Left lung (tissue), 4 donors: ENCODE measurements at regions not wholly inside any gene's neighbourhood (a gene's known extent, or its start where the extent isn't known, plus 50 kb on each side); places are given as distances from the start of the nearest gene placed in this dataset.

ENCODE experiments used
- ATAC-seq: fragments of 200-7000 bp; cut with Tn5 transposase; one replicate; pipeline ENCODE4 v1.9.1; 2020; ENCODE audit warnings: moderate library complexity
- DNase-seq, 4 donors: peaks; one replicate each; pipeline ENCODE4 v3.0.0-alpha.2; 2013 to 2020
- H3K27ac ChIP-seq, 2 donors: fragments of 200-600 bp; sonication (generic) in 1 of 2; one replicate each; pipeline versions ENCODE4 v1.5.0 to v1.8.0; 2020 to 2021
- H3K27me3 ChIP-seq, 2 donors: fragments of 200-600 bp; sonication (generic) in 1 of 2; one replicate each; pipeline versions ENCODE4 v1.5.0 to v1.8.0; 2020 to 2021
- H3K36me3 ChIP-seq, 2 donors: fragments of 200-600 bp; sonication (generic) in 1 of 2; one replicate each; pipeline versions ENCODE4 v1.5.0 to v1.8.0; 2020 to 2021
- H3K4me1 ChIP-seq, 2 donors: fragments of 200-600 bp; one replicate each; pipeline ENCODE4 v1.8.0; 2021
- H3K4me3 ChIP-seq, 2 donors: fragments of 200-600 bp; sonication (generic) in 1 of 2; one replicate each; pipeline versions ENCODE4 v1.5.0 to v1.8.0; 2020 to 2021; ENCODE audit warnings: mild to moderate bottlenecking in 1 of 2
- H3K9me3 ChIP-seq, 2 donors: fragments of 200-600 bp; sonication (generic) in 1 of 2; one replicate each; pipeline versions ENCODE4 v1.5.0 to v1.8.0; 2020 to 2021
- intact Hi-C, 2 donors: fragments of 100-400 bp; cut with DNase I; formaldehyde crosslinking; loops; one replicate each; pipeline versions ENCODE4 v1.11.2 to v1.14.2; 2022
- TF ChIP-seq, protein P1 (sequence below), 2 donors: fragments of 200-600 bp; sonication (generic) in 1 of 2; IDR thresholded peaks; one replicate each; pipeline versions ENCODE4 v1.5.0 to v1.8.0; 2021; ENCODE audit warnings: antibody characterized with exemption in 2 of 2
- donor health status: DM: no; HTN: yes; CAD: no.
- donor health status: DM: no; HTN: no; CAD: no.

DNA sequence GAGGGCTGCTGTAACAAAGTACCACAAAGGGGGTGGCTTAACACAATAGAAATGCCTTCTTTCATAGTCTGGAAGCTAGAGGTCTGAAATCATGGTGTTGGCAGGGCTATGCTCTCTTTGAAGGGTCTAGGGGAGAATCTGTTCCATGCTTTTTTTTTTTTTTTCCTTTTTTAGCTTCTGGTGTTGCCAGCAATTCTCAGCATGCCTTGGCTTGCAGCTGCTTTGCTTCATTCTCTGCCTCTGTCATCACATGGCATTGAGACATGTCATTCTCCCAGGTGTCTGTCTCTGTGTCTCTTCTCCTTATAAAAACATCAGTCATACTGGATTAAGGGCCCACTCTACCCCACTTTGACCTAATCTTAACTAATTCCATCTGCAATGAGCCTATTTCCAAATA is 78.6 kb upstream of the BOD1L1 start:
- no peak for ATAC-seq
- TF ChIP-seq, protein P1, sequence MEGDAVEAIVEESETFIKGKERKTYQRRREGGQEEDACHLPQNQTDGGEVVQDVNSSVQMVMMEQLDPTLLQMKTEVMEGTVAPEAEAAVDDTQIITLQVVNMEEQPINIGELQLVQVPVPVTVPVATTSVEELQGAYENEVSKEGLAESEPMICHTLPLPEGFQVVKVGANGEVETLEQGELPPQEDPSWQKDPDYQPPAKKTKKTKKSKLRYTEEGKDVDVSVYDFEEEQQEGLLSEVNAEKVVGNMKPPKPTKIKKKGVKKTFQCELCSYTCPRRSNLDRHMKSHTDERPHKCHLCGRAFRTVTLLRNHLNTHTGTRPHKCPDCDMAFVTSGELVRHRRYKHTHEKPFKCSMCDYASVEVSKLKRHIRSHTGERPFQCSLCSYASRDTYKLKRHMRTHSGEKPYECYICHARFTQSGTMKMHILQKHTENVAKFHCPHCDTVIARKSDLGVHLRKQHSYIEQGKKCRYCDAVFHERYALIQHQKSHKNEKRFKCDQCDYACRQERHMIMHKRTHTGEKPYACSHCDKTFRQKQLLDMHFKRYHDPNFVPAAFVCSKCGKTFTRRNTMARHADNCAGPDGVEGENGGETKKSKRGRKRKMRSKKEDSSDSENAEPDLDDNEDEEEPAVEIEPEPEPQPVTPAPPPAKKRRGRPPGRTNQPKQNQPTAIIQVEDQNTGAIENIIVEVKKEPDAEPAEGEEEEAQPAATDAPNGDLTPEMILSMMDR (IDR thresholded peaks at IDR 0.05), result no peak
- no peak for DNase-seq
- H3K4me1 ChIP-seq, result no peaks in the 10 kb centered on the region
- H3K36me3 ChIP-seq, result no peaks in the 10 kb centered on the region
- H3K9me3 ChIP-seq, result no peaks in the 10 kb centered on the region
- H3K27me3 ChIP-seq, result no peaks in the 10 kb centered on the region
- H3K4me3 ChIP-seq, result no peak overlapping the region
- no peak overlapping the region for H3K27ac ChIP-seq
- intact Hi-C loops, result no loop called here

DNA sequence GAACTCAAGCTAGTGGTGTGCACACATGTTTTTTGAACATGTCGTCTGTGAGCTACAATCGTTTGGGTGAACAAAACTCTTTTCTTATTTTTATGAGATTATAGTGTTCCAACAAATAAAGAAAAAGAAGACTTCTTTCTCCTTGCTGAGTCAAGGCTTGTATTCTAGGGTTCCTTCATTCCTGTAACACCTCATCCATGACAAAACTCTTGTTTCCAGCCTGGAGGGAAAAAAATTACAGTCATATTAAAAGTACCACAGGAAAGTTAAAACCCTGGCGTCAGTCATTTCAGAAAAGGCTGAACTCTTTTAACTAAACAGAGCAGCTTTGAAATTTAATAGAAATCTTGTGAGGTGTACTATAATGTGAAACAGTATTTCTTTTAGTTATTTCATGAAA is 79.2 kb upstream of the BOD1L1 start:
- no peak for ATAC-seq
- H3K4me3 ChIP-seq, result no peak overlapping the region
- H3K9me3 ChIP-seq, result no peaks in the 10 kb centered on the region
- intact Hi-C loops, result no loop called here
- TF ChIP-seq, protein P1 (IDR thresholded peaks at IDR 0.05), result no peak
- no peak for DNase-seq
- H3K4me1 ChIP-seq, result no peaks in the 10 kb centered on the region
- H3K36me3 ChIP-seq, result no peaks in the 10 kb centered on the region
- no peaks in the 10 kb centered on the region for H3K27me3 ChIP-seq
- H3K27ac ChIP-seq, result no peak overlapping the region

DNA sequence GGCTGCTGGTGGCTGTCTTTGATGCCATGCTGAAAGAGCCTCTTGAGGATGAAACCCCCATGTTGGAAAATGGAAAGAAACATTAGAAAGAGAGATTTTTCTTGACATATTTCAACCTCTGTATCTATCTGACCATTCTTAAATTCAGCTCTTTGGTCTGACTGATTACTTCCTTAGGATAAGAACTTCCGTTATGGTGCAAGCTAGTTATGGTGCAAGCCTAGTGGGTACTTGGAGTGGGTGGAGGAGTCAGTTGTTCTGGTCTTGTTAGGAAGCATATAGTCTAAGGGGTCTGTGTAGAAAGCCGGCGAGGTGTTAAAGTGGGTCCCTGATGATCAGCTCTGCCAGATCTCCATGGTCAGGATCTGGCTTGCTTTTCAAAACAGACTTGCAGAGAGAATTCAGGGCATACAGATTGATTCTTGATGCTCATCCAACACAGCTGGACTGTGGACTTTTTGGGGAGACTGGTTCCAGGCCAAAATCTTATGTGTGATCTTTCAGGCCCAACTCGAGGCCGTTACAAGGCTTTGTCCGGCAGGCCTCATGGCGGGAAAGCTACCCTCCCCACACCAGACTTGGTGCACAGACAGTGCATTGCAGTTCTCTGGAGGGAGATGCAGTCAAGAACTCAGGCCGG is 82.8 kb upstream of the BOD1L1 start:
- H3K36me3 ChIP-seq, result no peaks in the 10 kb centered on the region
- DNase-seq (no peak), ATAC-seq (no peak)
- TF ChIP-seq, protein P1 (IDR thresholded peaks at IDR 0.05), result no peak
- no peaks in the 10 kb centered on the region for H3K9me3 ChIP-seq
- intact Hi-C loops, result no loop called here
- no peak overlapping the region for H3K27ac ChIP-seq
- H3K4me3 ChIP-seq, result no peak overlapping the region
- no peaks in the 10 kb centered on the region for H3K27me3 ChIP-seq
- H3K4me1 ChIP-seq, result no peaks in the 10 kb centered on the region

DNA sequence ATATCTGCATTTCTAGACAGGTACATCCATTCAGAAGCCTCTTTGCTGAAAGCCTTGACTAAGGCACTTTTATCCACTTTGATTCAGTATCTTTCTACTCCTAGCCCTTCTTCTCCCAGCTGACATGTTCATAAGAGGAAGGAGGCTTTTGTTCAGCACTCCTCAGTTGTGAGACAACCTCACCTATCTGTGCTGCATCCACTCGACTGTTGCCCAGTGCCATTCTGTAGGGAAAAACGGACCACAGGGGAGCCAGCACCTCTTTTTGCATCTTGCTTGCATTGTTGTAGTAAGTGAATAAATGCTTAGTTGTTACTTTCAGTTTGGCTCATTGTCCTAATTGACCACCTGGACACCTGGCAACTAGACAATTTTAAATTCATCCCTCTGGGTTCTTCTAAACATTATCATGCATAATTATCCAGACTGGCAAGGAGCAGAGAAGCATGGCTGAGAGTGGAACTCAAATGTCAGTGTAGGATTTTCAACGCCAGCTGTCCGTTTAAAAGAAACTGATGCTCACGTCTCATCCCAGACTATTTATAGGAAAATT is 83.8 kb upstream of the BOD1L1 start:
- TF ChIP-seq, protein P1 (IDR thresholded peaks at IDR 0.05), result no peak
- ATAC-seq (no peak), DNase-seq (no peak)
- H3K4me1 ChIP-seq, result no peaks in the 10 kb centered on the region
- H3K9me3 ChIP-seq, result no peaks in the 10 kb centered on the region
- H3K27me3 ChIP-seq, result no peaks in the 10 kb centered on the region
- intact Hi-C loops, result no loop called here
- H3K4me3 ChIP-seq, result no peak overlapping the region
- no peak overlapping the region for H3K27ac ChIP-seq
- no peaks in the 10 kb centered on the region for H3K36me3 ChIP-seq

DNA sequence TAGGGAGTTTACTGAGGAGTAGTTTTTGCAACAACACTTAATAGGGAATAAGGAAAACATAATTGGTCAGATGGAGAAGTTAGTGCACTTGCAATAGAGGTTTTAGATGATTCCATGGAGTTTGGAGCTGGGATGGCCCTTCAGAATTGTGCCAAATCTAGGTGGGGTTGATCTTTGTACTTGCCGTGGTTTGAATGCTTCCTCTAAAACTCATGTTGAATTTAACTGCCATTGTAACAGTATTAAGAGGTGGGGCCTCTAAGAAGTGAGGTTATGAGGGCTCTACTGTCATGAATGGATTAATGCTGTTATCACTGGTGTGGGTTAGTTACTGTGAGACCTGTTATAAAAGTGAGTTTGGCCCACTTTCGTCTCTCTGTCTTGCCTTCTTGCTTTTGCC is 94.4 kb upstream of the BOD1L1 start:
- H3K36me3 ChIP-seq, result no peaks in the 10 kb centered on the region
- H3K9me3 ChIP-seq, result no peaks in the 10 kb centered on the region
- no peak overlapping the region for H3K27ac ChIP-seq
- intact Hi-C loops, result no loop called here
- H3K27me3 ChIP-seq, result no peaks in the 10 kb centered on the region
- TF ChIP-seq, protein P1 (IDR thresholded peaks at IDR 0.05), result no peak
- no peaks in the 10 kb centered on the region for H3K4me1 ChIP-seq
- no peak for DNase-seq
- ATAC-seq, result no peak
- H3K4me3 ChIP-seq, result no peak overlapping the region
